Immature natural killer cell (primary cell): ENCODE measurements at regions not wholly inside any gene's neighbourhood (a gene's known extent, or its start where the extent isn't known, plus 50 kb on each side); places are given as distances from the start of the nearest gene placed in this dataset.

Experiments
- DNase-seq, 3 donors: peaks; one replicate each; pipeline ENCODE4 v3.0.0; 2022; ENCODE audit warnings: mixed read lengths in 1 of 3
- H3K27ac Mint-ChIP-seq, 6 donors: one replicate each; pipeline ENCODE4 v1.8.0; 2020; ENCODE audit warnings: mixed read lengths in 6 of 6, mild to moderate bottlenecking in 5 of 6, inconsistent platforms in 4 of 6, moderate library complexity in 3 of 6
- H3K27me3 Mint-ChIP-seq, 3 donors: one replicate each; pipeline ENCODE4 v1.8.0; 2020 to 2021; ENCODE audit warnings: low read depth in 3 of 3, mild to moderate bottlenecking in 3 of 3, mixed read lengths in 3 of 3, moderate library complexity in 3 of 3, inconsistent platforms in 1 of 3
- H3K36me3 Mint-ChIP-seq, 3 donors: one replicate each; pipeline ENCODE4 v1.8.0; 2020; ENCODE audit warnings: mixed read lengths in 3 of 3, inconsistent platforms in 2 of 3, mild to moderate bottlenecking in 2 of 3
- H3K4me1 Mint-ChIP-seq, 2 donors: one replicate each; pipeline ENCODE4 v1.8.0; 2020; ENCODE audit warnings: inconsistent platforms in 2 of 2, mild to moderate bottlenecking in 2 of 2, mixed read lengths in 2 of 2, moderate library complexity in 1 of 2
- H3K4me3 Mint-ChIP-seq, 5 donors: one replicate each; pipeline ENCODE4 v1.8.0; 2020; ENCODE audit warnings: mild to moderate bottlenecking in 5 of 5, mixed read lengths in 5 of 5, inconsistent platforms in 3 of 5, moderate library complexity in 3 of 5
- H3K9me3 Mint-ChIP-seq, 6 donors: one replicate each; pipeline ENCODE4 v1.8.0; 2020; ENCODE audit warnings: mild to moderate bottlenecking in 6 of 6, mixed read lengths in 6 of 6, inconsistent platforms in 4 of 6, moderate library complexity in 3 of 6

- Mint-ChIP-seq H3K36me3 (peaks cover 0 to 4% (median 0%) of the 10 kb centered on the region in 3 donors), H3K4me3 (peak overlapping the region in 2 of 5 donors; percentile 14 to 56), H3K4me1 (peaks cover 5 to 21% of the 10 kb centered on the region in 2 donors), H3K27me3 (peaks cover 0 to 6% (median 2%) of the 10 kb centered on the region in 3 donors), H3K27ac (peak overlapping the region in 1 of 6 donors; percentile 46), H3K9me3 (peaks cover 14 to 62% (median 23%) of the 10 kb centered on the region in 6 donors)
- peak; percentile 45 to 70 (median 54) for DNase-seq
Observed at GRCh38 chr7:80563561-80564327, 51.9 kb upstream of the GNAT3 start.

- Mint-ChIP-seq H3K36me3 (peaks cover 0 to 4% (median 0%) of the 10 kb centered on the region in 3 donors), H3K27ac (no peak overlapping the region), H3K27me3 (peaks cover 0 to 6% (median 2%) of the 10 kb centered on the region in 3 donors), H3K9me3 (peaks cover 14 to 51% (median 24%) of the 10 kb centered on the region in 6 donors), H3K4me1 (peaks cover 5 to 21% of the 10 kb centered on the region in 2 donors), H3K4me3 (no peak overlapping the region)
- no peak for DNase-seq
Observed at GRCh38 chr7:80565554-80565953, 53.7 kb upstream of the GNAT3 start.

DNA sequence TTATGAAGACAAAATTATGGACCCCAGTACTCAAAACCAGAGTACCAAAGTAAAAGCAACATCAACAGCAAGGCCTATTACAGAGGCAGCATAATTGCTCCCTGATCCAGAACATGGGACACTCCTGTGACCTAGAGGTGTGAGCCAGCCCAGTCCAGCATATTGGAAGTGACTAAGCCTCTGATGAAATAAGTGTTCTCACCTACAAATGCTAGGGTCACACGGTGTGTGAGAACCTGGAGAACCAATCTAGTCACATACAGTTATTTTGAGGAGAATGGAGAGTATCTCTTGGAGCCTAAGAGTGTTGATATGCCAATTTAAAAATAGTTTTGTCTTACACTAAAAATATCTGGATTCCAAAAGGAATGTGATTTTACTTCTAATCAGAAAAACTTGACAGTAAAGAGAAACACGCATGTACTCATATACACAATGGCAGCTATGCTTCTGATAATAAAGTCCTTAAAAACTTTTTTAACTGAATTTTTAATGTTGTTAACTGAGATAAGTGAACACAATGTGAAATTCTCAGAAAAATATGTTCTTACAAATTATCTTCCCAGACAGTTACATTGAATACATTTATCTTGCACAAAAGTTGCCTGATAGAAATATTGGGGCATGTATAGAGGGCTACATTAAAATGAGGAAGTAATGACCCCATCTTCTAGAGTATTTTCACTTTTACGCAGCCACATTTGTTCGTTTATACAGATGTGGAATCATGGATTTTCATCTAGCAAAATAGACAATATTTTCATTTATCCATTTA, 56.8 kb upstream of the CD36 start:
- Mint-ChIP-seq H3K27me3 (peaks cover 0 to 4% (median 2%) of the 10 kb centered on the region in 3 donors), H3K4me3 (no peak overlapping the region), H3K9me3 (peaks cover 6 to 44% (median 12%) of the 10 kb centered on the region in 6 donors), H3K4me1 (no peaks in the 10 kb centered on the region), H3K27ac (no peak overlapping the region), H3K36me3 (no peaks in the 10 kb centered on the region)
- DNase-seq, result no peak

GRCh38 chr7:80583901-80584300, 54.5 kb upstream of the CD36 start:
- H3K36me3 Mint-ChIP-seq, result no peaks in the 10 kb centered on the region
- H3K4me1 Mint-ChIP-seq, result no peaks in the 10 kb centered on the region
- H3K4me3 Mint-ChIP-seq, result no peak overlapping the region
- H3K27ac Mint-ChIP-seq, result no peak overlapping the region
- DNase-seq, result no peak
- H3K27me3 Mint-ChIP-seq, result peaks cover 0 to 2% (median 2%) of the 10 kb centered on the region in 3 donors
- peaks cover 1 to 43% (median 7%) of the 10 kb centered on the region in 6 donors for H3K9me3 Mint-ChIP-seq

DNA sequence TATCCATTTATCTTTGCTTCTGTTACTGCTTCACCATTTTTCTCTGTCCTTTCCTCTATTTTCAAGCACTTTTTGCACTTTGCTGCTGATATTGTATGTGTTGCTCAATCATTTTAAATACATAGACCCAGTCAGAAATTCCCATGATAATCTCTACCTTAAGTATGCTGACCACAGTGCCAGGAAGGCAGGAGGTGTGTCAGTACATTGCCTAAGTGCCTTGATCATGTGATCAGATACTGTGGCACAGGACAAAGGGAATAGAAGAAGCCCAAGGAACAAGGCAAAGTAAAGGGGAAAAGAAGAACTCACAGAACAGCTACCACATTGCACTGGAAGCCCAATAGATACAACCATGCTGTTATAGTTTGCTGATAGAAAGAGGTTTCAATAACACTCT, 53.7 kb upstream of the CD36 start:
- H3K9me3 Mint-ChIP-seq, result peaks cover 1 to 43% (median 8%) of the 10 kb centered on the region in 6 donors
- H3K27me3 Mint-ChIP-seq, result peaks cover 0 to 2% (median 2%) of the 10 kb centered on the region in 3 donors
- no peak overlapping the region for H3K27ac Mint-ChIP-seq
- DNase-seq, result no peak
- no peaks in the 10 kb centered on the region for H3K36me3 Mint-ChIP-seq
- no peak overlapping the region for H3K4me3 Mint-ChIP-seq
- no peaks in the 10 kb centered on the region for H3K4me1 Mint-ChIP-seq

- Mint-ChIP-seq H3K4me1 (no peaks in the 10 kb centered on the region), H3K36me3 (no peaks in the 10 kb centered on the region), H3K9me3 (peaks cover 1 to 28% (median 7%) of the 10 kb centered on the region in 6 donors), H3K4me3 (no peak overlapping the region), H3K27ac (no peak overlapping the region), H3K27me3 (peaks cover 0 to 2% (median 0%) of the 10 kb centered on the region in 3 donors)
- DNase-seq, result no peak
Observed at GRCh38 chr7:80587538-80587937, 50.9 kb upstream of the CD36 start.

DNA sequence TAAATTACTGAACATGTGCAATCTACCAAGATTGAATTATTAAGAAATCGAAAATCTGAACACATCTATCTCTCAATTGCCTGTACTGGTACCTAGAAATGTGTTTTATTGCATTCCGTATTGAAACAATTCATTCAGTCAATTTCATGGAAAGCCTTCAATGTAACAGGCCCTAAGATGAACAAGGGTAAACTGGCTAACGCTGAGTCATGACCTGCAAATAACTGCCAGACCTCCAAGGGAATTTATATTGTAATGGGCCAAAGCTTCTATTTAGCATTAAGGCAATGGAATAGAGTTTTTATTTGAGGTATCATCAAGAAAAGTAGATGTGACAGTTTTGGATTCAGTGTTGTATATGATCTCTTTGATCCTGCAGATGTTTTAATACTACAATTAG, 49.9 kb upstream of the CD36 start:
- H3K36me3 Mint-ChIP-seq, result no peaks in the 10 kb centered on the region
- peaks cover 0 to 2% (median 0%) of the 10 kb centered on the region in 3 donors for H3K27me3 Mint-ChIP-seq
- DNase-seq, result no peak
- no peak overlapping the region for H3K27ac Mint-ChIP-seq
- H3K4me3 Mint-ChIP-seq, result no peak overlapping the region
- H3K4me1 Mint-ChIP-seq, result no peaks in the 10 kb centered on the region
- H3K9me3 Mint-ChIP-seq, result peaks cover 0 to 27% (median 6%) of the 10 kb centered on the region in 6 donors
